Astrocyte (in vitro differentiated cells and primary cell): ENCODE measurements at regions not wholly inside any gene's neighbourhood (a gene's known extent, or its start where the extent isn't known, plus 50 kb on each side); places are given as distances from the start of the nearest gene placed in this dataset.

Source experiments
- DNase-seq: peaks from one replicate; pipeline ENCODE4 v3.0.0-alpha.2; 2010; ENCODE audit warnings: low read depth
- FAIRE-seq: peaks from 2 replicates; lab custom pipeline; 2011; peaks lifted over from hg19 to GRCh38; lab: Jason Lieb, UNC
- H2AFZ ChIP-seq: 2 replicates; pipeline ENCODE4 v1.6.0; 2012; ENCODE audit warnings: low read depth, low read length, inconsistent platforms
- H3K27ac ChIP-seq: 2 replicates; pipeline ENCODE4 v1.5.1; 2011; ENCODE audit warnings: low read depth, low read length, inconsistent platforms
- H3K27me3 ChIP-seq: 2 replicates; pipeline ENCODE4 v1.6.0; 2011; ENCODE audit warnings: low read length, inconsistent platforms; ENCODE audit not compliant: insufficient read depth
- H3K36me3 ChIP-seq: 2 replicates; pipeline ENCODE4 v1.5.1; 2011; ENCODE audit warnings: low read length, inconsistent platforms; ENCODE audit not compliant: insufficient read depth
- H3K4me1 ChIP-seq: 2 replicates; pipeline ENCODE4 v1.5.1; 2011; ENCODE audit warnings: low read length, inconsistent platforms; ENCODE audit not compliant: insufficient read depth
- H3K4me2 ChIP-seq: 2 replicates; pipeline ENCODE4 v1.6.0; 2012; ENCODE audit warnings: low read length, inconsistent platforms
- H3K4me3 ChIP-seq: 2 replicates; pipeline ENCODE4 v1.5.1; 2011; ENCODE audit warnings: low read depth, mild to moderate bottlenecking, low read length, inconsistent platforms; ENCODE audit not compliant: insufficient read depth
- H3K79me2 ChIP-seq: 2 replicates; pipeline ENCODE4 v1.6.0; 2012; ENCODE audit warnings: mild to moderate bottlenecking, low read length, inconsistent platforms; ENCODE audit not compliant: insufficient read depth
- H3K9ac ChIP-seq: 2 replicates; pipeline ENCODE4 v1.6.0; 2012; ENCODE audit warnings: mild to moderate bottlenecking, low read length, inconsistent platforms
- H3K9me3 ChIP-seq: 2 replicates; pipeline ENCODE4 v1.5.1; 2012; ENCODE audit warnings: low read depth, mild to moderate bottlenecking, low read length, inconsistent platforms; ENCODE audit not compliant: insufficient read depth
- H4K20me1 ChIP-seq: 2 replicates; pipeline ENCODE4 v1.6.0; 2012; ENCODE audit warnings: low read length, inconsistent platforms; ENCODE audit not compliant: insufficient read depth
- H3K27ac Mint-ChIP-seq: one replicate; pipeline ENCODE4 v1.8.0; 2021; ENCODE audit warnings: mild to moderate bottlenecking, mixed read lengths; ENCODE audit not compliant: unreplicated experiment
- H3K27me3 Mint-ChIP-seq: one replicate; pipeline ENCODE4 v1.8.0; 2021; ENCODE audit warnings: low read depth, mixed read lengths; ENCODE audit not compliant: unreplicated experiment
- H3K36me3 Mint-ChIP-seq: one replicate; pipeline ENCODE4 v1.8.0; 2021; ENCODE audit warnings: low read depth, mixed read lengths; ENCODE audit not compliant: unreplicated experiment
- H3K4me1 Mint-ChIP-seq: one replicate; pipeline ENCODE4 v1.8.0; 2021; ENCODE audit warnings: low read depth, mixed read lengths; ENCODE audit not compliant: unreplicated experiment
- H3K4me3 Mint-ChIP-seq: one replicate; pipeline ENCODE4 v1.8.0; 2021; ENCODE audit warnings: mild to moderate bottlenecking, moderate library complexity, mixed read lengths; ENCODE audit not compliant: unreplicated experiment
- H3K9me3 Mint-ChIP-seq: one replicate; pipeline ENCODE4 v1.8.0; 2021; ENCODE audit warnings: mild to moderate bottlenecking, mixed read lengths; ENCODE audit not compliant: unreplicated experiment
- EZH2 ChIP-seq: IDR thresholded peaks from 2 replicates; pipeline ENCODE4 v1.6.1; 2012; ENCODE audit warnings: mild to moderate bottlenecking, low read length, inconsistent platforms; ENCODE audit not compliant: insufficient read depth
- TF ChIP-seq, protein P1 (sequence below): IDR thresholded peaks from 2 replicates; pipeline ENCODE4 v1.5.1; 2011; ENCODE audit warnings: low read depth, mild to moderate bottlenecking, inconsistent platforms, low read length, moderate library complexity; ENCODE audit not compliant: insufficient read depth

DNA sequence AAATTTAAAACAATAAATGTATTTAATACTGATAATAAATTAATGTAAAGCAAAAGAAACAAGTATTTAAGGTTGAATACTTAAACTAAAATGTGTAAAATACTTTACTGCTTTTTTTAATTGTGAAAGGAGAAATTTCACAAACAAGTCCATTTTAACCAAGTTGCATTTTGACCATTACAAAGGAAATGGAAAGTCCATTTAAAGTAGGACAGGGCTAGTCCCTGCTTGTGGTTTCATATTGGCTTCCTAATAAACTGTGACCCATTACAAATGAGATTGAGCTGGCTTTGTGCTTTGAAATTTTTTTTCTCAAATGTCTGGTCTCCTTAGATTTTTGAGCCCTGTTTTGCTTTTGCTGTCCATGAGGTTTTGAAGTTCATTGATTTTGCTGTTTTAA, 527.6 kb downstream of the MAFB start:
- no peaks in the 10 kb centered on the region for H3K4me1 ChIP-seq
- H2AFZ ChIP-seq, result no peak overlapping the region
- Mint-ChIP-seq H3K4me3 (no peak overlapping the region), H3K36me3 (no peaks in the 10 kb centered on the region), H3K27ac (no peak overlapping the region), H3K9me3 (no peaks in the 10 kb centered on the region), H3K4me1 (peaks cover 9% of the 10 kb centered on the region), H3K27me3 (no peaks in the 10 kb centered on the region)
- H3K27me3 ChIP-seq, result no peaks in the 10 kb centered on the region
- H3K4me2 ChIP-seq, result no peak overlapping the region
- FAIRE-seq (no peak), DNase-seq (no peak)
- H3K27ac ChIP-seq, result no peak overlapping the region
- H3K4me3 ChIP-seq, result no peak overlapping the region
- no peaks in the 10 kb centered on the region for H3K36me3 ChIP-seq
- no peaks in the 10 kb centered on the region for H3K9me3 ChIP-seq
- TF ChIP-seq EZH2, result no peak
- TF ChIP-seq, protein P1, sequence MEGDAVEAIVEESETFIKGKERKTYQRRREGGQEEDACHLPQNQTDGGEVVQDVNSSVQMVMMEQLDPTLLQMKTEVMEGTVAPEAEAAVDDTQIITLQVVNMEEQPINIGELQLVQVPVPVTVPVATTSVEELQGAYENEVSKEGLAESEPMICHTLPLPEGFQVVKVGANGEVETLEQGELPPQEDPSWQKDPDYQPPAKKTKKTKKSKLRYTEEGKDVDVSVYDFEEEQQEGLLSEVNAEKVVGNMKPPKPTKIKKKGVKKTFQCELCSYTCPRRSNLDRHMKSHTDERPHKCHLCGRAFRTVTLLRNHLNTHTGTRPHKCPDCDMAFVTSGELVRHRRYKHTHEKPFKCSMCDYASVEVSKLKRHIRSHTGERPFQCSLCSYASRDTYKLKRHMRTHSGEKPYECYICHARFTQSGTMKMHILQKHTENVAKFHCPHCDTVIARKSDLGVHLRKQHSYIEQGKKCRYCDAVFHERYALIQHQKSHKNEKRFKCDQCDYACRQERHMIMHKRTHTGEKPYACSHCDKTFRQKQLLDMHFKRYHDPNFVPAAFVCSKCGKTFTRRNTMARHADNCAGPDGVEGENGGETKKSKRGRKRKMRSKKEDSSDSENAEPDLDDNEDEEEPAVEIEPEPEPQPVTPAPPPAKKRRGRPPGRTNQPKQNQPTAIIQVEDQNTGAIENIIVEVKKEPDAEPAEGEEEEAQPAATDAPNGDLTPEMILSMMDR, result no peak
- H3K9ac ChIP-seq, result no peak overlapping the region
- H4K20me1 ChIP-seq, result no peaks in the 10 kb centered on the region
- no peaks in the 10 kb centered on the region for H3K79me2 ChIP-seq

DNA sequence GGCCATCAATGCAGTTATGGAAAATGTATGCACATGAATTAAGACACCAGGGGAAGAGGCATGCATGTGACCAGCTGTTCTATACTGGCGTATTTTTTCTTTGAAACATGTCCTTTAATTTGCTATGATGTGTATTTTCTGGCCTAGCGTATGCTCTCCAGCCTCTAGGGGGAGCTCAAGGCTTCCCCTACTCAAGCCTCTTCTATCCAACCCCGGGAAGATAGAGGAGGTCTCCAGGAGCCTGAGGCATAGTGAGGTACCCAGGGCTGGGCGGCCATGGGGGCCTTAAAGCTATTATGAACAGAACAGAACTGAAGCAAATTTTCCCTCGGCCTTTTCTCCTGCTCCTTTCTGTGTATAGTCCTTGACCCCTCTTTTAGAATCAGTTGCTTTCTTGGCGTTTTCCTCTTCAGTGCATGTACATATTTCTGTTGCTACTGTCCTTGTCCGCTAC, 528.9 kb downstream of the MAFB start:
- no peak overlapping the region for H3K4me2 ChIP-seq
- no peaks in the 10 kb centered on the region for H3K27me3 Mint-ChIP-seq
- H3K9me3 ChIP-seq, result no peaks in the 10 kb centered on the region
- H3K27me3 ChIP-seq, result no peaks in the 10 kb centered on the region
- no peaks in the 10 kb centered on the region for H3K9me3 Mint-ChIP-seq
- H4K20me1 ChIP-seq, result no peaks in the 10 kb centered on the region
- no peak for FAIRE-seq
- H3K4me1 ChIP-seq, result no peaks in the 10 kb centered on the region
- H3K4me3 Mint-ChIP-seq, result no peak overlapping the region
- no peak overlapping the region for H3K9ac ChIP-seq
- no peak overlapping the region for H3K4me3 ChIP-seq
- H3K27ac ChIP-seq, result no peak overlapping the region
- no peak overlapping the region for H2AFZ ChIP-seq
- no peak for TF ChIP-seq EZH2
- TF ChIP-seq, protein P1, result peak; percentile 57
- no peak for DNase-seq
- H3K36me3 Mint-ChIP-seq, result no peaks in the 10 kb centered on the region
- H3K27ac Mint-ChIP-seq, result no peak overlapping the region
- H3K4me1 Mint-ChIP-seq, result peaks cover 9% of the 10 kb centered on the region
- H3K36me3 ChIP-seq, result no peaks in the 10 kb centered on the region
- H3K79me2 ChIP-seq, result no peaks in the 10 kb centered on the region

DNA sequence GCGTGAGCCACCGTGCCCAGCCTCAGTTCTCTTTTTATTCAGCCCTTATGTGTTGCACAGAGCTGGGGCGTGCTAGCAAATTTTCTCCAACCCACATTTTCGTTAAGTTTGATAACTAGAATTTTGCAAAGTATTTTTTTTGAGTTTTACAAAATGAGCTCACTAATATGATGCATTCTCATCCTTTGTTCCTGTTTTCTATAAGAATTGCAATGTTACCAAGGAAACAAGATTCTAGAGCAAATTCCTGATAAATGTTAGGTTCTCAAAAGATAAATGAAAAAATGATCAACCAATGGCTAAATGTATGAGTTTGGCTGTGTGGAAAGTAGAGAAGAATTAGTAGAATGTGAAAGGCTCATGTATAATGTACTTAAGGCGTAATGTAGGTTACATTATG, 529.8 kb downstream of the MAFB start:
- H3K4me1 ChIP-seq, result no peaks in the 10 kb centered on the region
- H3K27me3 Mint-ChIP-seq, result peaks cover 2% of the 10 kb centered on the region
- no peaks in the 10 kb centered on the region for H3K9me3 ChIP-seq
- H3K27me3 ChIP-seq, result no peaks in the 10 kb centered on the region
- no peaks in the 10 kb centered on the region for H3K79me2 ChIP-seq
- no peak overlapping the region for H3K27ac Mint-ChIP-seq
- DNase-seq (no peak), FAIRE-seq (no peak)
- H3K9ac ChIP-seq, result no peak overlapping the region
- no peak overlapping the region for H3K4me3 ChIP-seq
- H3K4me2 ChIP-seq, result no peak overlapping the region
- no peaks in the 10 kb centered on the region for H3K9me3 Mint-ChIP-seq
- H4K20me1 ChIP-seq, result no peaks in the 10 kb centered on the region
- no peak overlapping the region for H2AFZ ChIP-seq
- no peak overlapping the region for H3K4me3 Mint-ChIP-seq
- no peak overlapping the region for H3K27ac ChIP-seq
- H3K36me3 Mint-ChIP-seq, result no peaks in the 10 kb centered on the region
- TF ChIP-seq, protein P1, result no peak
- TF ChIP-seq EZH2, result no peak
- H3K4me1 Mint-ChIP-seq, result peaks cover 7% of the 10 kb centered on the region
- H3K36me3 ChIP-seq, result no peaks in the 10 kb centered on the region
